GM12891 (cell line): ENCODE measurements at regions not wholly inside any gene's neighbourhood (a gene's known extent, or its start where the extent isn't known, plus 50 kb on each side); places are given as distances from the start of the nearest gene placed in this dataset.
"Not testable (repeated sequence)": the region's sequence is repeated elsewhere in the genome, so short reads cannot be mapped to it uniquely, and the experiment has no call there.

Source experiments
- DNase-seq: peaks from one replicate; pipeline ENCODE4 v3.0.0; 2011; ENCODE audit warnings: low spot score; ENCODE audit not compliant: insufficient read length
- FAIRE-seq: peaks from 2 replicates; lab custom pipeline; 2011; peaks lifted over from hg19 to GRCh38; lab: Jason Lieb, UNC
- PAX5 ChIP-seq: IDR thresholded peaks from 2 replicates; pipeline ENCODE4 v1.6.1; 2011; ENCODE audit warnings: low read length, moderate library complexity, mild to moderate bottlenecking; ENCODE audit not compliant: insufficient read depth, severe bottlenecking
- POLR2A ChIP-seq: IDR thresholded peaks from 2 replicates; pipeline ENCODE4 v1.6.1; 2011; ENCODE audit warnings: low read depth, low read length, control low read depth
- POLR2AphosphoS5 ChIP-seq: IDR thresholded peaks from 2 replicates; pipeline ENCODE4 v1.6.1; 2011; ENCODE audit warnings: low read depth, low read length, control low read depth
- POU2F2 ChIP-seq: IDR thresholded peaks from 2 replicates; pipeline ENCODE4 v1.6.1; 2011; ENCODE audit warnings: low read depth, mild to moderate bottlenecking, control low read depth, low read length, moderate library complexity
- SPI1 ChIP-seq: IDR thresholded peaks from 2 replicates; pipeline ENCODE4 v1.6.1; 2011; ENCODE audit warnings: low read depth, low read length, control low read depth
- TAF1 ChIP-seq: IDR thresholded peaks from 2 replicates; pipeline ENCODE4 v1.6.1; 2011; ENCODE audit warnings: low read depth, low read length, control low read depth

DNA sequence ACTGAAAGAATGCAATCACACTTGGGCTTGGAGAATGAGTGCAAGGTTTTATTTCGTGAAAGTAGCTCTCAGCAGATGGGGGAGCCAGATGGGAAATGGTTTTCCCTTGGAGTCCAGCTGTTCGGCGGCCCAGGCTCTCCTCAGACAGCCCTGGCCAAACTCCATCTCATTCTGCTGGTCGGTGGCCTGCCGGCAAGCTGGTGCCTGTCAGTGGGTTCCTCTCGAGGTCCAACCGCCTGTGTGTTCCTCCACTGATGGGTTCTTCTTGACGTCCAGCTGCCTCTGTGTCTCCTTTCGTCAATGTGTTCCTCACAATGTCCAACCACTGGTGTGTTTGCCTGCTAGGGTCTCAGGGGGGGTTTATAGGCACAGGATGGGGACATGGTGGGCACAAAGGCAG, 80.3 kb downstream of the POU3F4 start:
- DNase-seq (no peak), FAIRE-seq (no peak)
- TF ChIP-seq POLR2AphosphoS5: no peak
- no peak for TF ChIP-seq POLR2A
- no peak for TF ChIP-seq SPI1
- TF ChIP-seq POU2F2: no peak
- no peak for TF ChIP-seq PAX5
- TF ChIP-seq TAF1: no peak

DNA sequence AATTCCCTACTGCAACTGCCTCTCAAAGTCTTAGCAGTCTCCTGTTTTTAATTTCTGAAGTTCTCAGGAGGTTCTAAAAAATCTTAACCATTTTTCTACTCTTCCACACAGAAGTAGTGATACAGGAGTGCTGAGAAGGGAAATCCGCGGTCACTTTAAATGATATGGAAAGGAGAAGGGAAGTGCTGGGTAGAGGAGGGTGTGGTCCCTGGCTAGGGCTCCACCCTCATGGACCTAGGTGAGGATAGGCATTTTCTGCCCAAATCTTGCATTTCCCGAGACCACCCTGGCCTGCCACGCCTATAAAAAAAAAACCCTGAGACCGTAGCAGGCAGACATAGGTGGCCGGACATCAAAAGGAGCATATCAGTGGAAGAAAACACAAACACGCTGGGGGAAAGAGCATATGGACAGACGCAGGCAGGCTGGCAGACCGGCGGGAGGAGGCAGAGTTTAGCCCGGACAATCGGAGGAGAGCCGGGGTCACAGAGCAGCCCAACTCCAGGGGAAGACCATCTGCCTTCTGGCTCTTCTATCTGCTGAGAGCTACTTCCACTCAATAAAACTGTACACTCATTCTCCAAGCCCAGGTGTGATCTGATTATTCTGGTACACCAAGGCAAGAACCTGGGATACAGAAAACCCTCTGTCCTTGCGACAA, 85.7 kb downstream of the POU3F4 start:
- no peak for DNase-seq
- TF ChIP-seq SPI1 (no peak), TAF1 (no peak), PAX5 (no peak)
- FAIRE-seq: no peak

DNA sequence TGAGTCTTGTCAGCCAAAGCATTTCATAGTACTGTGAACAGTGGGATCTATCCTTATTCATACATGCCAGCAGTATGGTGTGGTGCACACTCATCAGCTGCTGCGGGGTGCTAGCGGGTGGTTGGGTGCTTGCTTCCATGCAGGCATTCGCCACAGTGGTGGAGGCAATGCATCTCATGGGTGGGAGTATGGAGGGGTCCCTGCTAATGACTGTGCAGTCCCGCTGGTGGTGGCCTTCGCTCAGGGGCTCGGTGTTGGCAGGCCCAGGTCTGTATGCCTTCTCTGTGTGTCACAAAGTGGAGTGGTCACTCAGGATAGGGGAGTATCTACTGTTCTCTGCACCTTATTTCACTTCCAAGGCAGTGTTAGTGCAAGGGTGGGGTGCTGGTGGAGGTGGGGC, 122.6 kb downstream of the POU3F4 start:
- TF ChIP-seq SPI1: no peak
- no peak for TF ChIP-seq POLR2AphosphoS5
- TF ChIP-seq POU2F2: no peak
- no peak for TF ChIP-seq POLR2A
- TF ChIP-seq TAF1: no peak
- no peak for TF ChIP-seq PAX5
- no peak for DNase-seq
- no peak for FAIRE-seq

DNA sequence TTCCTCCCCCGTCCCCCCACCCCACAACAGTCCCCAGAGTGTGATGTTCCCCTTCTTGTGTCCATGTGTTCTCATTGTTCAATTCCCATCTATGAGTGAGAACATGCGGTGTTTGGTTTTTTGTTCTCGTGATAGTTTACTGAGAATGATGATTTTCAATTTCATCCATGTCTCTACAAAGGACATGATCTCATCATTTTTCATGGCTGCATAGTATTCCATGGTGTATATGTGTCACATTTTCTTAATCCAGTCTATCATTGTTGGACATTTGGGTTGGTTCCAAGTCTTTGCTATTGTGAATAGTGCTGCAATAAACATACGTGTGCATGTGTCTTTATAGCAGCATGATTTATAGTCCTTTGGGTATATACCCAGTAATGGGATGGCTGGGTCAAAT, 141.6 kb downstream of the POU3F4 start:
- FAIRE-seq, DNase-seq: not testable (repeated sequence)

DNA sequence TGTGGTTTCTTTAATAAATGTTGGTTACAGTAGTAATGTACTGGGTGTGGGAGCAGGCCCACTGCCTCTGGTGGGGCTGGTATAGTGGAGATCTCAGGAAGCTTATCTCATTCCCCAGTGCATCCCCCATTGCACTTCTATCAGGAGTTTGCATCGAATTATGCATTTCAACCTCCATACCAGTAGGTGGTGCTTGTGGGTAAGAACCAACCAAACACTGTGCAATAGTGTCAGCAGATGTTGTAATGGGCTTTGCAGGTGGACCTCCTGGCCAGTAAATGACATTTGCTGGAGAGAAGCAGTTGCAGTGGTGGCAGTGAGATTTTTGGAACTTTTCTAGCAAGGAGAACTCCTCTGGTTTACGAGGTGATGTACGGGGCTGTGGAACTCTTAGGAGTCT, 150.6 kb downstream of the POU3F4 start:
- peak; percentile 63 for FAIRE-seq
- no peak for TF ChIP-seq SPI1
- TF ChIP-seq POLR2A: no peak
- TF ChIP-seq POLR2AphosphoS5: no peak
- no peak for TF ChIP-seq TAF1
- DNase-seq: no peak
